A673 (cell line): ENCODE measurements at regions not wholly inside any gene's neighbourhood (a gene's known extent, or its start where the extent isn't known, plus 50 kb on each side); places are given as distances from the start of the nearest gene placed in this dataset.

ENCODE experiments used
- EZH2 ChIP-seq: fragments of 200-600 bp; sonication (generic); IDR thresholded peaks from 2 replicates; pipeline ENCODE4 v1.6.1; 2017; ENCODE audit warnings: borderline replicate concordance, low read depth, mild to moderate bottlenecking, mixed read lengths, antibody characterized with exemption, low read length; ENCODE audit not compliant: poor library complexity, severe bottlenecking
- TF ChIP-seq, protein P1 (sequence below): fragments of 300-800, 200-600 bp; sonication (generic); conservative IDR thresholded peaks from 2 replicates; pipeline ENCODE4 v1.5.1; 2017; ENCODE audit warnings: low read depth, mild to moderate bottlenecking, antibody characterized with exemption, low read length, moderate library complexity, mixed read lengths

DNA sequence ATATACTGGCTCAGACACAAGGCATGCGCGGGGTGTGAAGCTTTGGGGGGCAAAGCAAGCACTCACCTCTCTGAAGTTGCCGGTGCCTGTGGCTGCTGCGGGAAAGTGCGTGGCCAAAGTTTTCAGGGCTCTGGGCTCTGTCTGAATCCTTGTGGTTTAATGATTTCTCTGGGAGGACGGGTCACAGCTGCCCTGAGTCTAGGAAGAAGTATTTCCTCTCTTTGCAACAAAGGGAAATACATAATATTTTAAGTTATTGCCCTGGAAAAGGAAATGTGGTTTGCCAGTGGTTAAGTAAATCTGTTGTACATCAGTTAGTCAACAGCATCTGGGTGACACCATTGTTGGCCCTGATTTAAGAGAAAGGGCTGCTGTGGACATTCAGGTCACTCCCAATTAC is 56.7 kb upstream of the ZDBF2 start:
- no peak for TF ChIP-seq EZH2
- TF ChIP-seq, protein P1, sequence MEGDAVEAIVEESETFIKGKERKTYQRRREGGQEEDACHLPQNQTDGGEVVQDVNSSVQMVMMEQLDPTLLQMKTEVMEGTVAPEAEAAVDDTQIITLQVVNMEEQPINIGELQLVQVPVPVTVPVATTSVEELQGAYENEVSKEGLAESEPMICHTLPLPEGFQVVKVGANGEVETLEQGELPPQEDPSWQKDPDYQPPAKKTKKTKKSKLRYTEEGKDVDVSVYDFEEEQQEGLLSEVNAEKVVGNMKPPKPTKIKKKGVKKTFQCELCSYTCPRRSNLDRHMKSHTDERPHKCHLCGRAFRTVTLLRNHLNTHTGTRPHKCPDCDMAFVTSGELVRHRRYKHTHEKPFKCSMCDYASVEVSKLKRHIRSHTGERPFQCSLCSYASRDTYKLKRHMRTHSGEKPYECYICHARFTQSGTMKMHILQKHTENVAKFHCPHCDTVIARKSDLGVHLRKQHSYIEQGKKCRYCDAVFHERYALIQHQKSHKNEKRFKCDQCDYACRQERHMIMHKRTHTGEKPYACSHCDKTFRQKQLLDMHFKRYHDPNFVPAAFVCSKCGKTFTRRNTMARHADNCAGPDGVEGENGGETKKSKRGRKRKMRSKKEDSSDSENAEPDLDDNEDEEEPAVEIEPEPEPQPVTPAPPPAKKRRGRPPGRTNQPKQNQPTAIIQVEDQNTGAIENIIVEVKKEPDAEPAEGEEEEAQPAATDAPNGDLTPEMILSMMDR = no peak
